Mucosa of stomach (tissue), 1 donor: ENCODE measurements at regions not wholly inside any gene's neighbourhood (a gene's known extent, or its start where the extent isn't known, plus 50 kb on each side); places are given as distances from the start of the nearest gene placed in this dataset.

ENCODE experiments used
- H3K27me3 ChIP-seq: one replicate; pipeline ENCODE4 v1.7.0; 2013; ENCODE audit warnings: mild to moderate bottlenecking, low read length; ENCODE audit not compliant: control insufficient read depth, insufficient read depth
- H3K36me3 ChIP-seq: one replicate; pipeline ENCODE4 v1.7.0; 2013; ENCODE audit warnings: low read length; ENCODE audit not compliant: control insufficient read depth, insufficient read depth
- H3K4me1 ChIP-seq: one replicate; pipeline ENCODE4 v1.7.0; 2013; ENCODE audit warnings: mild to moderate bottlenecking, low read length; ENCODE audit not compliant: control insufficient read depth, insufficient read depth
- H3K4me3 ChIP-seq: one replicate; pipeline ENCODE4 v1.7.0; 2013; ENCODE audit warnings: low read length
- H3K9ac ChIP-seq: one replicate; pipeline ENCODE4 v1.7.0; 2013; ENCODE audit warnings: mild to moderate bottlenecking, low read length, moderate library complexity
- H3K9me3 ChIP-seq: one replicate; pipeline ENCODE4 v1.7.0; 2013; ENCODE audit warnings: mild to moderate bottlenecking, low read length, moderate library complexity; ENCODE audit not compliant: control insufficient read depth
- donor health status: Pancreatic carcinoma.

DNA sequence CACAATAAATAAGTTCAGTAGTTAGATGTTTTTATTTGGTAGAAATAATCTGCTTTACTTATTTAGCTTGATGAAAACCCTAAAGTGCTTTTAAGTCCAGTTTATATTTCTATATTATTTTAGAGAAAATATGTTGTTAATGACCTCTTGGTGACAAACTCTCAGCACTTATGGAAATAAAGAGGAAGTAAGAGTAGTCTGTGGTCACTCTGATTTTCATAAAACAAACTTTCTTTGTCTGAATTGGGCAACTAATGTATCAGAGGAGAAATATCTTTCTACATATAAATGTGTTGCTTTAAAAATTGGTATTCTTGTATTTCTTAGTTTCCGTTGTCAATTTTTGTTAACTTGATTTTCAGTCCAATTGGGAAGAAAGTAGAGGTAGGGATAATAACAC, 878.9 kb upstream of the SEL1L start:
- Histone ChIP-seq H3K9ac (no peak overlapping the region), H3K4me1 (no peaks in the 10 kb centered on the region), H3K27me3 (no peaks in the 10 kb centered on the region), H3K9me3 (no peaks in the 10 kb centered on the region), H3K4me3 (no peak overlapping the region), H3K36me3 (no peaks in the 10 kb centered on the region)

DNA sequence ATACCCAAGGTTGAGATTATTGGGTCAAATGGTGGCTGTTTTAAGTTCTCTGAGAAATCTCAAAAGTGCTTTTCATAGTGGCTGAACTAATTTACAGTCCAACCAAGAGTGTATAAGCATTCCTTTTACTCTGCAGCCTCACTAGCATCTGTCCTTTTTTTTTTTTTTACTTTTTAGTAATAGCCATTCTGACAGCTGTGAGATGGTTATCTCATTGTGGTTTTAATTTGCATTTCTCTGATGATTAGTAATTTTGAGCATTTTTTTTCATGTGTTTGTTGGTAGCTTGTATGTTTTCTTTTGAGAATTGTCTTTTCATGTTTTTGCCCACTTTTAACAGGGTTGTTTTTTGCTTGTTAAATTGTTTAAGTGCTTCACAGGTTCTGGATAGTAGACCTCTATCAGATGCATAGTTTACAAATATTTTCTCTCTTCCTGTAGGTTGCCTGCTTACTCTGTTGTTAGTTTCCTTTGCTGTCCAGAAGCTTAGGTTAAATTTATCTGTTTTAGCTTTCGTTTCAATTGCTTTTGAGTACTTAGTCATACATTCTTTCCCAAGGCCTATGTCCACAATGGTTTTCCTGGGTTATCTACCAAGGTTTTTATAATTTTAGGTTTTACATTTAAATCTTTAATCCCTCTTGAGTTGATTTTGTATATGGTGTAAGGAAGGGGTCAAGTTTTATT, 881.3 kb upstream of the SEL1L start:
- H3K4me1 ChIP-seq: no peaks in the 10 kb centered on the region
- H3K9me3 ChIP-seq: no peaks in the 10 kb centered on the region
- H3K27me3 ChIP-seq: no peaks in the 10 kb centered on the region
- no peak overlapping the region for H3K9ac ChIP-seq
- no peak overlapping the region for H3K4me3 ChIP-seq
- no peaks in the 10 kb centered on the region for H3K36me3 ChIP-seq

DNA sequence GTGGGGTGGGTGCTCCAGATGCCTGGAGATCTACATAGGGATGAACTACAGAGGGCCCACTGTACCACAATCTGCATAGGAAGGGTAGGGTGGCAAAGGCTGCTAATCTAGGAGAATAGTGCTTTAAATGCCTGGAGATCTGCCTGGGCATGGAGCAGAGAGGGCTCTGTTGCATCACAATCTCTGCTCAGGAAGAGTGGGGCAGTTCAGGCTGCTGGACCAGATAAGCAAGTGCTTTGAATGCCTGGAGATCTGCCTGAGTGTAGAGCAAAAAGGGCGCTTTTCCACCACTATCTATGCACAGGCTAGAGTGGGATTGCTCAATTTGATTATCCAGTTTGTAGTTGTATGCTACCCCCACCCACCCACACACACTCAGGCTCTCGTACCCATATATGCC, 886.3 kb upstream of the SEL1L start:
- Histone ChIP-seq H3K9ac (no peak overlapping the region), H3K4me1 (no peaks in the 10 kb centered on the region), H3K36me3 (no peaks in the 10 kb centered on the region), H3K4me3 (no peak overlapping the region), H3K9me3 (no peaks in the 10 kb centered on the region), H3K27me3 (no peaks in the 10 kb centered on the region)

DNA sequence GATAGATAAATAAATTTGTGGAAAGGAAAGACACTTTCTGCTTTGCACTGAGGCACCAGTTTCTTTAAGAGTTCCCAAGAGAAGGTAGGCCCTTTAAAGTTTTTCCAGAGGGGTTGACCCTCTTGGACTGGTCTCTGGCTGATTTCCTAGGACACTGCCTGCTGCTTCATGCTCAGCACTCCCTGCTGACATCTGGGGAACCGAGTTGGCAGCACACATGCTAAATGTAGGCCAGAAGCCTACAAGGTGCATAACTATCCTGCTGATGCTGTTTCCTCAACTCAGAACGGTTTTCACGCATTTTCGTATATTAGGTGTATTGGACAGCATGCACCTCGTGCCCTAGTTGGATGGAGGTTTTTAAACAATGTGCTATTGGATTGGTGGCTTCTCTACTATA, 887.2 kb upstream of the SEL1L start:
- Histone ChIP-seq H3K27me3 (no peaks in the 10 kb centered on the region), H3K9ac (no peak overlapping the region), H3K9me3 (no peaks in the 10 kb centered on the region), H3K4me3 (no peak overlapping the region), H3K36me3 (no peaks in the 10 kb centered on the region), H3K4me1 (no peaks in the 10 kb centered on the region)

DNA sequence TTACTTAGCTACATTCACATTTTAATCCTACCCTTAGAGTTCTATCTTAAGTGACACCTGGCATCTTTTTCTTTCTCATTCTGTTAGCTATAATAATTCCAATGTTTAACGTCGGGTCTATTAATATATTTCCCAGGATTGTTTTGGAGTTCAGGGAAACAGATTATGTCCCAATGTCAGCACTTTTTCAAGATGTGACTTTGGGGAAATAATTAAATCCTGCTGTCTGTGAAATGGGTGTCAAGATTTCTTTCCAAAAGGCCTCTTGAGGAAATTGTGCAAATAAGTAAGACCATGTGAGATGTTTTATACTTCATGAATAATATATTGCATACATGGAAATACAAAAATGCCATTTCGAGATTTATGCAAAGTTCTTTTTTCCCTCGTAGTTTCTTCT, 887.6 kb upstream of the SEL1L start:
- H3K4me3 ChIP-seq: no peak overlapping the region
- H3K9me3 ChIP-seq: no peaks in the 10 kb centered on the region
- H3K4me1 ChIP-seq: no peaks in the 10 kb centered on the region
- no peaks in the 10 kb centered on the region for H3K36me3 ChIP-seq
- no peak overlapping the region for H3K9ac ChIP-seq
- no peaks in the 10 kb centered on the region for H3K27me3 ChIP-seq

DNA sequence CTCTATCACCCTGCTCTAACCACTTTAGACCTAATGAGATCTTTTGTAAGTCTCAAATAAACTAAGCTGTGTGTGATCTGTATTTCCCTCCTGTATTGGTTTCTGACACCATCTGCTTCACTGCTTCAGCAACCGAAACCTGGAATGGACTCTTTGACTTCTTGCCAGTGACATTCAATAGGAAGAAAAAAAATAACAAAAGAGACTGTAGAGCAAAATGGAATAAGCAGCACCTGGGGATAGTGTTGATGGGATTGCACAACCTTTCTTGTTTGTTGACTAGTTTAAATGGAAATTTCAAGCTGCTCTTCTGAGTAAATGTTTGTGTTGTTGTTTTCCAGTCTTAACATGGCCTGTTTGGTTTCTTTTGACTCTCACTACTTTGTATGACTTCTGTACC, 888.6 kb upstream of the SEL1L start:
- H3K9me3 ChIP-seq: no peaks in the 10 kb centered on the region
- no peak overlapping the region for H3K9ac ChIP-seq
- H3K4me3 ChIP-seq: no peak overlapping the region
- H3K36me3 ChIP-seq: no peaks in the 10 kb centered on the region
- no peaks in the 10 kb centered on the region for H3K4me1 ChIP-seq
- no peaks in the 10 kb centered on the region for H3K27me3 ChIP-seq

DNA sequence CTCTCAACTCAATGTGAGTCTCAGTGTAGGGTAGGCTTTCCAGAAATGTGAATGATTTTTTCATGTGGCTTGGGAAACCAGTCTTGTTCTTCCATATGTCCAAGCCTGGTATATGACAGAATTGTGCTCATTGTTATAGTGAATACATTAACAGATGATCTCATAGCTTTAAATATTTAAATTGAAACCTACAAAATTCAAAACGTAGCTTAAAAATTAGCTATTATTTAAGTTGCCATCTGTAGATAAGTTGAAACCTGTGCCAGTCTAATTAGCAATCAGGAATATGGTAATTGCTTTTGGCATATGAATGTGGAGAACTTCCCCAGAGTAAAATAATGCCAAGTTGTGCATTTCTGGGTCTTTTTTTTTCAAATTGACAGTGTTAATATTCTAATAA, 891.6 kb upstream of the SEL1L start:
- Histone ChIP-seq H3K9ac (no peak overlapping the region), H3K4me1 (no peaks in the 10 kb centered on the region), H3K36me3 (no peaks in the 10 kb centered on the region), H3K27me3 (no peaks in the 10 kb centered on the region), H3K9me3 (no peaks in the 10 kb centered on the region), H3K4me3 (no peak overlapping the region)

DNA sequence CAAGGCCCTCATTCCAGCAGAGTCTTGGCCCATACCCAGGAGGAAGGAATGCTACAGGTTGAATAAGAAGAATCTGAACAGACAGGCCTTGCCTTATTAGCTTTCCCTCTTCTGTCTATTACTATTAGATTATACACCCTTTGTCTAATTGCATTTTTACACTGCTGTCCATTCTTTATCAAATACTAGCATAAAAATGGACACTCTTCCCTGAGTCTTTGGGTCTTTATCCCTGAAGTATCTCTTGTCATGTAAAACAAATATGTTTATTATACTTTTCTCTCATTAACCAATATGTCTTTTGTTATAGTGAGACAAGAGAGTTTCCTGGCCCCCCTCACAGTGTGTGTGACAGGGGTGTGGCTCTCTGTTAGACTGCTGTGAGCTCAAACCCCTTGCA, 897.4 kb upstream of the SEL1L start:
- H3K4me1 ChIP-seq: no peaks in the 10 kb centered on the region
- H3K9ac ChIP-seq: no peak overlapping the region
- H3K9me3 ChIP-seq: no peaks in the 10 kb centered on the region
- H3K4me3 ChIP-seq: no peak overlapping the region
- H3K27me3 ChIP-seq: no peaks in the 10 kb centered on the region
- H3K36me3 ChIP-seq: no peaks in the 10 kb centered on the region

DNA sequence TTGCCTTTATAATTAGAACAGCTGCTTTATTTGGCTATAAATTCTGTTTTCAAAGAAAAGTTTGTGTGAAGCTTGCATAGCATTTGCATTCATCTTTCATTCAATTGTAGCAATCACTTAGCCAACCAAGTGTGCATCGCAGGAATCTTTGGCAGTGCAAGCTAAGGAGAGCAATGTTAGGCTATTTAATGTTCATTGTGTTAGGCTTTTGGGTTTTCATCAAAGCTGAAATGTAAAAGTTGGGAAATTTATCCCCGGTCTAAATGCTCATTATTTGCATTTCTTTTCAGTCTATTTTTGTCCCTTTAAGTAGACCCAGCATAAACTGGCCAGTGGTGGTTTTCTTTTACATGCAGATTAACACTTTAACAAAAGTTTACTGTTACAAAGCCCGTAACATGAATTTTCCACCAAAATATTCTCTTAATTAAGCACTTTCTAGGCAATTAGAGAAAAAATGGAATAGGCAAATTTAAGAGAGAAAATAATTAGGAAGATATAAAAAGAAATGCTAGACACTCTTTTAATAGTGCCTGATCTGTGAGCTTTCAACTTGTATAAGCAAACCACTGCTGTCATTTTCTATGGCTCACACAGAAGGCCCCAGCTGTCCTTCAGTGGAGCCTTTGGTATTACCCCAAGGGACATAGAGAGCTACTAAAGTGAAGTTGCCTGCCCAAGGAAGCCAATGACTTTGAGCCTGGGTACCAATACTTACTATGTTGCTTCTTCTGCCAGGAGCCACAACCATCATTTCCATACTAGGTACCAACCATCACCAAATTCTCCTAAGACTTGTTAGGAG, 898.9 kb upstream of the SEL1L start:
- Histone ChIP-seq H3K9me3 (no peaks in the 10 kb centered on the region), H3K4me3 (no peak overlapping the region), H3K4me1 (no peaks in the 10 kb centered on the region), H3K9ac (no peak overlapping the region), H3K36me3 (no peaks in the 10 kb centered on the region), H3K27me3 (no peaks in the 10 kb centered on the region)

DNA sequence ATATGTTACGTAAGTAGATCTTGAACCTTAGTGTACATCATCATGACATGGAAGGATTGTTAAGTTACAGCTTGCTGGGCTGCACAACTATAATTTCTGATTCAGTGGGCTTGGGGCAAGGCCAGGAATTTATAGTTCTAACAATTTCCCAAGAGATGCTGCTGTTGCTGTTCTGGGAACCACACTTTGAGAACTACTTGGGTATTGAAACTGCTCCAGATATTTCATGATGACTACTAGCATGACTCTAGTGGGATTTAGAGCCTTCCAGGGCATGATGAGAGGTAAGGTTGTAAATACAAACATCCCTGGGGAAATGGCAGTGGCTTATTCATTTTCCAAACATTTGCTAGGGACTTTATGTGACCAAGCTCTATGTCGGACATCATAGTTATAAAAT, 904.8 kb upstream of the SEL1L start:
- no peaks in the 10 kb centered on the region for H3K9me3 ChIP-seq
- no peak overlapping the region for H3K4me3 ChIP-seq
- no peaks in the 10 kb centered on the region for H3K27me3 ChIP-seq
- no peaks in the 10 kb centered on the region for H3K36me3 ChIP-seq
- no peaks in the 10 kb centered on the region for H3K4me1 ChIP-seq
- H3K9ac ChIP-seq: no peak overlapping the region

DNA sequence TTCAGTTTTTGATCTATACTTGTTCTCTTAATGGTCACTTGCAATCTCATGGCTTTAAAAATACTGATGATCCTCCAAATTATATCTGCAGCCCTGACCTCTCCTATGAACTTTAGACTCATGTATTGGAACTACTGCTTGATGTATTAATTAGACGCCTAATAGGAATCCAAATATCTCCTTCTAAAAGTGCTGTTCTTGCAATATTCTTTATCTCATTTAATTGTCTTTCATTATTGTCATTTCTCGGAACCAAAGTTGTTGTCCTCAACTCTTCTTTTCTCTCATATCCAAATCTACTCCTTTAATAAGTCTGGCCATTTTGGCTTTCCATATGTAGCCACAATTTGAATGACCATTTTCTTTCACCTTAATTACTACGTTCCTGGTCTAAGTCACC, 907.6 kb upstream of the SEL1L start:
- H3K4me3 ChIP-seq: no peak overlapping the region
- no peaks in the 10 kb centered on the region for H3K27me3 ChIP-seq
- H3K4me1 ChIP-seq: no peaks in the 10 kb centered on the region
- no peaks in the 10 kb centered on the region for H3K36me3 ChIP-seq
- H3K9me3 ChIP-seq: no peaks in the 10 kb centered on the region
- H3K9ac ChIP-seq: no peak overlapping the region

DNA sequence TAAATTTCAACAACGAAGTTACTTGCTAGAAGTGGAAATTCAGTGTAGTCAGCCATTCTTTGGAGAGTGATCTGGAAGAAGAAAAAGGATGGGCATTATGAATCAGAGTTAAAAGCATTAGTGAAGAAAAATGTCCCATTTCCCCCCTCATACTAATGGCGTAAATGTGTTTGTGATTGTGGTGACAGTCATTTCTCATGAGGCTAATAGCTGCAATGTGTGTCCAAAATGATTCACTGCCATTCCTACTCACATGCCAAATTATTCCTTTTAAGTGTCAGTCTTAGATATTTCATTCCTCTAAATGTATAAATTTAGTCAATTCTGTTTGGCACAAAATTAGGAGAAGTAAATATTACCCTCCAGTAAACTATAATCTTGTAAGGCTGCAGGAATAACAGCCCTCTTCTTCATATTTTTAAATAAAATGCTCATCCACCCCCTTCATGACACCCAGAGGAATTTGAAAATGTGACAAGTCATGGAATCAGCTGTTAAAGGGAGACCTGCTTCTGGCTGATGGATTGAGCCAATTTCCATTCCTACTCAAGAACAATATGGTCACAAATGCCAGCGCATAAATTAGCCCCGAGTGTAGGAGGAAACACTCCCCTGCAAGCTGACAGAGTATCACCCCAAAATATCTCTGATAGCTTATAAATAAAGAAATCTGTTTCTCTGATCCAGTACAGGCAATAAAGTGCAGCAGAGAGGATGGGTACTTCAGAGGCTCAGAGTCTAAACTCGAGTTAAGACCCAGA, 912.3 kb upstream of the SEL1L start:
- Histone ChIP-seq H3K9me3 (no peaks in the 10 kb centered on the region), H3K36me3 (no peaks in the 10 kb centered on the region), H3K4me3 (no peak overlapping the region), H3K27me3 (no peaks in the 10 kb centered on the region), H3K4me1 (no peaks in the 10 kb centered on the region), H3K9ac (no peak overlapping the region)
